ENCODE measurements at regions not wholly inside any gene's neighbourhood (a gene's known extent, or its start where the extent isn't known, plus 50 kb on each side); places are given as distances from the start of the nearest gene placed in this dataset.
"Not testable (repeated sequence)": the region's sequence is repeated elsewhere in the genome, so short reads cannot be mapped to it uniquely, and the experiment has no call there.

GRCh38 chr10:91729339-91729738, 68.9 kb upstream of the TNKS2 start:
- TF ChIP-seq, protein P1, sequence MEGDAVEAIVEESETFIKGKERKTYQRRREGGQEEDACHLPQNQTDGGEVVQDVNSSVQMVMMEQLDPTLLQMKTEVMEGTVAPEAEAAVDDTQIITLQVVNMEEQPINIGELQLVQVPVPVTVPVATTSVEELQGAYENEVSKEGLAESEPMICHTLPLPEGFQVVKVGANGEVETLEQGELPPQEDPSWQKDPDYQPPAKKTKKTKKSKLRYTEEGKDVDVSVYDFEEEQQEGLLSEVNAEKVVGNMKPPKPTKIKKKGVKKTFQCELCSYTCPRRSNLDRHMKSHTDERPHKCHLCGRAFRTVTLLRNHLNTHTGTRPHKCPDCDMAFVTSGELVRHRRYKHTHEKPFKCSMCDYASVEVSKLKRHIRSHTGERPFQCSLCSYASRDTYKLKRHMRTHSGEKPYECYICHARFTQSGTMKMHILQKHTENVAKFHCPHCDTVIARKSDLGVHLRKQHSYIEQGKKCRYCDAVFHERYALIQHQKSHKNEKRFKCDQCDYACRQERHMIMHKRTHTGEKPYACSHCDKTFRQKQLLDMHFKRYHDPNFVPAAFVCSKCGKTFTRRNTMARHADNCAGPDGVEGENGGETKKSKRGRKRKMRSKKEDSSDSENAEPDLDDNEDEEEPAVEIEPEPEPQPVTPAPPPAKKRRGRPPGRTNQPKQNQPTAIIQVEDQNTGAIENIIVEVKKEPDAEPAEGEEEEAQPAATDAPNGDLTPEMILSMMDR (conservative IDR thresholded peaks at IDR 0.05 in 1 of 2, IDR thresholded peaks at IDR 0.05 in 1 of 2; ENCODE audit: low read depth in 1 of 2, low read length in 2 of 2), result not testable (repeated sequence)
- not testable (repeated sequence) for TF ChIP-seq EZH2 (IDR thresholded peaks at IDR 0.05; ENCODE audit: low read length, missing control alignments)

Measured in fibroblast of lung (primary cell).